ENCODE measurements at regions not wholly inside any gene's neighbourhood (a gene's known extent, or its start where the extent isn't known, plus 50 kb on each side); places are given as distances from the start of the nearest gene placed in this dataset.

- 90 to 93% (median 92%) methylated on average over 10 to 14 of the region's 14 CpGs for WGBS, 4 donors
- no peaks in the 10 kb centered on the region for H3K36me3 ChIP-seq (replicated peaks in 1 of 2)
- TF ChIP-seq CTCF (IDR thresholded peaks at IDR 0.05) = no peak
- no peak for TF ChIP-seq POLR2A (IDR thresholded peaks at IDR 0.05)
- H3K27me3 ChIP-seq = no peaks in the 10 kb centered on the region
- H3K4me1 ChIP-seq (replicated peaks in 1 of 2) = peaks cover 17 to 45% of the 10 kb centered on the region in 2 donors
- no peak overlapping the region for H3K4me3 ChIP-seq
- peak overlapping the region in 3 of 5 donors; percentile 16 to 85 (median 32) for H3K27ac ChIP-seq
- no peaks in the 10 kb centered on the region for H3K9me3 ChIP-seq (replicated peaks in 1 of 3)
- intact Hi-C loops (cut with DNase I) = no loop called here
- no peak for DNase-seq
Observed at GRCh38 chr15:99475754-99476412, 89.9 kb upstream of the MEF2A start.

GRCh38 chr15:99476413-99477222, 89.2 kb upstream of the MEF2A start:
- no peaks in the 10 kb centered on the region for H3K27me3 ChIP-seq
- H3K36me3 ChIP-seq (replicated peaks in 1 of 2) = no peaks in the 10 kb centered on the region
- intact Hi-C loops (cut with DNase I) = no loop called here
- no peak for TF ChIP-seq POLR2A (IDR thresholded peaks at IDR 0.05)
- TF ChIP-seq CTCF (IDR thresholded peaks at IDR 0.05) = no peak
- H3K27ac ChIP-seq = peak overlapping the region in 4 of 5 donors; percentile 16 to 85 (median 44)
- peaks cover 17 to 45% of the 10 kb centered on the region in 2 donors for H3K4me1 ChIP-seq (replicated peaks in 1 of 2)
- H3K9me3 ChIP-seq (replicated peaks in 1 of 3) = no peaks in the 10 kb centered on the region
- DNase-seq = peak in 6 of 7 donors; percentile 70 to 82 (median 76)
- WGBS, 4 donors = 56 to 62% (median 59%) methylated on average over 22 to 26 of the region's 26 CpGs
- H3K4me3 ChIP-seq = no peak overlapping the region

- Histone ChIP-seq H3K27ac (peak overlapping the region in 1 of 5 donors; percentile 85), H3K27me3 (no peaks in the 10 kb centered on the region), H3K36me3 (replicated peaks in 1 of 2) (no peaks in the 10 kb centered on the region), H3K4me3 (no peak overlapping the region), H3K9me3 (replicated peaks in 1 of 3) (no peaks in the 10 kb centered on the region), H3K4me1 (replicated peaks in 1 of 2) (peaks cover 10 to 35% of the 10 kb centered on the region in 2 donors)
- TF ChIP-seq CTCF (IDR thresholded peaks at IDR 0.05) (no peak), POLR2A (IDR thresholded peaks at IDR 0.05) (no peak)
- DNase-seq = no peak
- 89 to 100% (median 93%) methylated on average over 2 to 12 of the region's 12 CpGs for WGBS, 4 donors
- intact Hi-C loops (cut with DNase I) = no loop called here
Observed at GRCh38 chr15:99477791-99478471, 87.9 kb upstream of the MEF2A start.

DNA sequence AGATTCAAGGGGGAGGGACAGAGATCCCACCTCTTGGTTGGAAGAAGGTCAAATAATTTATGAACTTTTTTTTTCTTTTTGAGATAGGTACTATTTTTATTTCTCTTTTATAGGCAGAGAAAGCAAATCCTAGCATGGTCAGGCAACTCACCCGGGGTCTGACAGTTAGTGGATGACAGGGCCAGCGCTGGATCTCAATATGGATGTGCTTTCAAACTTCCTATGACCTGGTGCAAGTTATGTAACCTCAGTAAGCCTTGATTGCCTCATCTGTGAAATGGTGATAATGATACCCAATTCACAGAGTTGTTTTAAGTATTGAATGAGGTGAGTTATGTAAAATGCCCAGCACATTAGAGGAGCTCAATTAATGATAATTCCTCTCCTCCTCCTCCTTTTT, 86.8 kb upstream of the MEF2A start:
- Histone ChIP-seq H3K4me3 (no peak overlapping the region), H3K27ac (no peak overlapping the region), H3K36me3 (replicated peaks in 1 of 2) (no peaks in the 10 kb centered on the region), H3K27me3 (no peaks in the 10 kb centered on the region), H3K4me1 (replicated peaks in 1 of 2) (peaks cover 10 to 27% of the 10 kb centered on the region in 2 donors), H3K9me3 (replicated peaks in 1 of 3) (no peaks in the 10 kb centered on the region)
- WGBS, 4 donors = 85 to 86% (median 85%) methylated on average over 2 of the region's 2 CpGs
- no peak for TF ChIP-seq CTCF (IDR thresholded peaks at IDR 0.05)
- no peak for TF ChIP-seq POLR2A (IDR thresholded peaks at IDR 0.05)
- no peak for DNase-seq
- intact Hi-C loops (cut with DNase I) = no loop called here
